Fibroblast of skin of right quadriceps (primary cell): ENCODE measurements at regions not wholly inside any gene's neighbourhood (a gene's known extent, or its start where the extent isn't known, plus 50 kb on each side); places are given as distances from the start of the nearest gene placed in this dataset.
"Not testable (repeated sequence)": the region's sequence is repeated elsewhere in the genome, so short reads cannot be mapped to it uniquely, and the experiment has no call there.

Experiments
- DNase-seq: peaks from one replicate; pipeline ENCODE4 v3.0.0-alpha.2; 2013

- DNase-seq: no peak
Measured at GRCh38 chr22:27104449-27104848, 447.1 kb downstream of the MIAT start.

- DNase-seq: peak; percentile 88
Measured at GRCh38 chr22:27105142-27106025, 448.0 kb downstream of the MIAT start.

GRCh38 chr22:27106985-27107384 is 449.6 kb downstream of the MIAT start:
- DNase-seq: no peak

GRCh38 chr22:27107386-27107785 is 450.0 kb downstream of the MIAT start:
- DNase-seq: no peak

- DNase-seq: peak; percentile 97
Measured at GRCh38 chr22:27107824-27108223, 450.4 kb downstream of the MIAT start.

- DNase-seq: no peak
Measured at GRCh38 chr22:27108425-27109114, 451.2 kb downstream of the MIAT start.

GRCh38 chr22:27109406-27109805 is 452.0 kb downstream of the MIAT start:
- not testable (repeated sequence) for DNase-seq

- DNase-seq: peak; percentile 87
Measured at GRCh38 chr22:27110665-27111451, 453.5 kb downstream of the MIAT start.

GRCh38 chr22:27111796-27112672 is 454.6 kb downstream of the MIAT start:
- no peak for DNase-seq

GRCh38 chr22:27113211-27113635 is 455.8 kb downstream of the MIAT start:
- DNase-seq: peak; percentile 98

GRCh38 chr22:27113641-27114040 is 456.3 kb downstream of the MIAT start:
- no peak for DNase-seq

- no peak for DNase-seq
Measured at GRCh38 chr22:27114186-27114585, 456.8 kb downstream of the MIAT start.

- DNase-seq: no peak
Measured at GRCh38 chr22:27115410-27115809, 458.0 kb downstream of the MIAT start.

GRCh38 chr22:27115816-27116256 is 458.4 kb downstream of the MIAT start:
- DNase-seq: peak; percentile 90

- no peak for DNase-seq
Measured at GRCh38 chr22:27116312-27117086, 459.1 kb downstream of the MIAT start.

GRCh38 chr22:27120036-27120435 is 462.6 kb downstream of the MIAT start:
- no peak for DNase-seq

GRCh38 chr22:27122574-27122973 is 465.2 kb downstream of the MIAT start:
- no peak for DNase-seq

GRCh38 chr22:27123880-27124279 is 466.5 kb downstream of the MIAT start:
- no peak for DNase-seq

- DNase-seq: no peak
Measured at GRCh38 chr22:27124351-27124966, 467.1 kb downstream of the MIAT start.

GRCh38 chr22:27125539-27125938 is 468.2 kb downstream of the MIAT start:
- DNase-seq: no peak

- DNase-seq: no peak
Measured at GRCh38 chr22:27127911-27128310, 470.5 kb downstream of the MIAT start.
